22Rv1 (cell line): ENCODE measurements at regions not wholly inside any gene's neighbourhood (a gene's known extent, or its start where the extent isn't known, plus 50 kb on each side); places are given as distances from the start of the nearest gene placed in this dataset.

Experiments used
- H3K27ac ChIP-seq: fragments of 450-650 bp; 2 replicates; pipeline ENCODE4 v1.5.1; 2017
- CTCF ChIP-seq: fragments of 450-650 bp; IDR thresholded peaks from 2 replicates; pipeline ENCODE4 v1.5.1; 2017; ENCODE audit warnings: mild to moderate bottlenecking
- ZFX ChIP-seq: fragments of 450-650 bp; IDR thresholded peaks from 2 replicates; pipeline ENCODE4 v1.6.1; 2017; ENCODE audit warnings: antibody characterized with exemption, borderline replicate concordance

- no peak overlapping the region for H3K27ac ChIP-seq
Observed at GRCh38 chr6:165184192-165184979, 125.0 kb downstream of the C6orf118 start.

GRCh38 chr6:165183496-165184140, 125.8 kb downstream of the C6orf118 start:
- no peak for TF ChIP-seq ZFX
- TF ChIP-seq CTCF = no peak

More at GRCh38 chr6:165184192-165184979, 125.0 kb downstream of the C6orf118 start:
- TF ChIP-seq CTCF (no peak), ZFX (no peak)

GRCh38 chr6:165183071-165183470, 126.3 kb downstream of the C6orf118 start:
- no peak for TF ChIP-seq ZFX
- no peak for TF ChIP-seq CTCF
- no peak overlapping the region for H3K27ac ChIP-seq

More at GRCh38 chr6:165183496-165184140, 125.8 kb downstream of the C6orf118 start:
- H3K27ac ChIP-seq = no peak overlapping the region

- no peak overlapping the region for H3K27ac ChIP-seq
- TF ChIP-seq CTCF (no peak), ZFX (no peak)
Observed at GRCh38 chr6:165181951-165182414, 127.4 kb downstream of the C6orf118 start.

GRCh38 chr6:165178056-165178455, 131.3 kb downstream of the C6orf118 start:
- H3K27ac ChIP-seq = no peak overlapping the region
- TF ChIP-seq CTCF (no peak), ZFX (no peak)

- TF ChIP-seq CTCF (no peak), ZFX (no peak)
- H3K27ac ChIP-seq = no peak overlapping the region
Observed at GRCh38 chr6:165173484-165173883, 135.9 kb downstream of the C6orf118 start.

GRCh38 chr6:165167861-165168260, 141.5 kb downstream of the C6orf118 start:
- no peak overlapping the region for H3K27ac ChIP-seq
- no peak for TF ChIP-seq ZFX
- no peak for TF ChIP-seq CTCF
